H1 (cell line): ENCODE measurements at regions not wholly inside any gene's neighbourhood (a gene's known extent, or its start where the extent isn't known, plus 50 kb on each side); places are given as distances from the start of the nearest gene placed in this dataset.

ENCODE experiments used
- RNF2 ChIP-seq: fragments of 200-900, 300-1000 bp; sonication (generic); IDR thresholded peaks from 2 replicates; pipeline ENCODE4 v1.7.1; 2016; ENCODE audit warnings: borderline replicate concordance, low read depth, mild to moderate bottlenecking, antibody characterized with exemption, low read length; ENCODE audit not compliant: poor library complexity, severe bottlenecking; ENCODE audit errors: missing control alignments
- TAF1 ChIP-seq: IDR thresholded peaks from 2 replicates; pipeline ENCODE4 v1.6.1; 2011; ENCODE audit warnings: mild to moderate bottlenecking, low read depth, low read length

GRCh38 chr13:59274958-59275727, 888.6 kb downstream of the DIAPH3 start (continued):
- TF ChIP-seq RNF2: no peak
- no peak for TF ChIP-seq TAF1
